HCT116 (cell line): ENCODE measurements at regions not wholly inside any gene's neighbourhood (a gene's known extent, or its start where the extent isn't known, plus 50 kb on each side); places are given as distances from the start of the nearest gene placed in this dataset.

Source experiments
- ATAC-seq: fragments of 200-7000 bp; cut with Tn5 transposase; 2 replicates; pipeline ENCODE4 v1.9.1; 2020; ENCODE audit warnings: mild to moderate bottlenecking, moderate library complexity
- BruUV-seq: library from RNA; stranded (reverse); fragments of 400-500 nt; replicated peaks from 2 replicates; lab custom pipeline; 2021; lab: Mats Ljungman, UMichigan
- CTCF ChIA-PET: fragments of 300-600 bp; sonication (Branson Sonifier 250); formaldehyde crosslinking; loops from one replicate; lab custom pipeline; 2021; ENCODE audit warnings: antibody characterized with exemption; lab: Charles Lee
- POLR2A ChIA-PET: fragments of 300-600, 350-600 bp; sonication (Branson Sonifier 250); formaldehyde crosslinking; loops from one replicate; lab custom pipeline; 2021; ENCODE audit warnings: antibody characterized with exemption; lab: Charles Lee
- RAD21 ChIA-PET, 2 experiments: fragments of 300-600 bp; sonication (Branson Sonifier 250); formaldehyde crosslinking; loops; one replicate each; lab custom pipeline; 2023; ENCODE audit warnings: low total read pairs in 2 of 2; ENCODE audit not compliant: uncharacterized antibody in 2 of 2, unreplicated experiment in 2 of 2, low non-redundant PET in 1 of 2; lab: Charles Lee
- DNase-seq: peaks from one replicate; pipeline ENCODE4 v3.0.0-alpha.2; 2010; ENCODE audit warnings: low read depth, low spot score
- H2AFZ ChIP-seq: fragments of 200-600 bp; shearing (Covaris generic), sonication (generic); 2 replicates; pipeline ENCODE4 v1.6.1; 2017; ENCODE audit warnings: low read depth, mixed run types, mixed read lengths, antibody characterized with exemption, low read length; ENCODE audit not compliant: poor library complexity, severe bottlenecking
- H3K27ac ChIP-seq: 2 replicates; pipeline ENCODE4 v1.5.1; 2012; ENCODE audit warnings: low read depth, low read length
- H3K27me3 ChIP-seq: fragments of 200-600 bp; sonication (generic); 2 replicates; pipeline ENCODE4 v1.6.1; 2016; ENCODE audit warnings: mixed run types, low read length, mixed read lengths; ENCODE audit not compliant: insufficient read depth
- H3K36me3 ChIP-seq, 2 experiments: fragments of 200-500 bp in 1 of 2; fragments of 200-600 bp in 1 of 2; sonication (Bioruptor generic) in 1 of 2; sonication (generic) in 1 of 2; 2 replicates each; pipeline versions ENCODE4 v1.5.1 to v1.6.1; 2014 to 2016; ENCODE audit warnings: low read length in 2 of 2, inconsistent platforms in 1 of 2, mixed read lengths in 1 of 2, mixed run types in 1 of 2; ENCODE audit not compliant: insufficient read depth in 2 of 2, control insufficient read depth in 1 of 2
- H3K4me1 ChIP-seq, 2 experiments: fragments of 200-600 bp in 1 of 2; sonication (generic) in 1 of 2; 2 replicates each; pipeline versions ENCODE4 v1.5.1 to v1.6.1; 2012 to 2017; ENCODE audit warnings: low read length in 2 of 2, inconsistent platforms in 1 of 2, mild to moderate bottlenecking in 1 of 2, mixed read lengths in 1 of 2, mixed run types in 1 of 2, moderate library complexity in 1 of 2; ENCODE audit not compliant: insufficient read depth in 2 of 2, control insufficient read depth in 1 of 2
- H3K4me2 ChIP-seq: fragments of 200-600 bp; sonication (generic); 2 replicates; pipeline ENCODE4 v1.6.1; 2017; ENCODE audit warnings: mixed run types, low read length, mixed read lengths
- H3K4me3 ChIP-seq, 2 experiments: fragments of 200-600 bp in 1 of 2; sonication (generic) in 1 of 2; replicated peaks in 1 of 2; 2 replicates each; pipeline ENCODE4 v1.5.1; 2011 to 2016; ENCODE audit warnings: low read length in 2 of 2, control low read depth in 1 of 2, low read depth in 1 of 2, mild to moderate bottlenecking in 1 of 2, mixed read lengths in 1 of 2, mixed run types in 1 of 2
- H3K79me2 ChIP-seq: fragments of 200-600 bp; sonication (generic); 2 replicates; pipeline ENCODE4 v1.6.1; 2017; ENCODE audit warnings: mild to moderate bottlenecking, mixed run types, low read length, moderate library complexity, mixed read lengths; ENCODE audit not compliant: insufficient read depth
- H3K9ac ChIP-seq: fragments of 200-600 bp; sonication (generic); 2 replicates; pipeline ENCODE4 v1.6.1; 2016; ENCODE audit warnings: low read length, mixed read lengths
- H3K9me2 ChIP-seq: fragments of 200-600 bp; sonication (generic), shearing (Covaris generic); 2 replicates; pipeline ENCODE4 v1.6.1; 2017; ENCODE audit warnings: mixed run types, mild to moderate bottlenecking, moderate library complexity; ENCODE audit not compliant: insufficient read depth
- H3K9me3 ChIP-seq, 2 experiments: fragments of 200-500 bp in 1 of 2; fragments of 200-600 bp in 1 of 2; sonication (Bioruptor generic) in 1 of 2; sonication (generic) in 1 of 2; 2 replicates each; pipeline ENCODE4 v1.6.1; 2014 to 2017; ENCODE audit warnings: low read length in 2 of 2, mixed read lengths in 2 of 2, inconsistent platforms in 1 of 2, low read depth in 1 of 2, mild to moderate bottlenecking in 1 of 2, mixed run types in 1 of 2, moderate library complexity in 1 of 2; ENCODE audit not compliant: control insufficient read depth in 1 of 2, insufficient read depth in 1 of 2
- H4K20me1 ChIP-seq: fragments of 200-600 bp; sonication (generic), shearing (Covaris generic); 2 replicates; pipeline ENCODE4 v1.6.1; 2017; ENCODE audit warnings: mixed run types, mild to moderate bottlenecking, moderate library complexity; ENCODE audit not compliant: insufficient read depth
- CEBPB ChIP-seq: IDR thresholded peaks from 2 replicates; pipeline ENCODE4 v1.6.1; 2012; ENCODE audit warnings: low read depth
- EGR1 ChIP-seq: IDR thresholded peaks from 2 replicates; pipeline ENCODE4 v1.6.1; 2012; ENCODE audit warnings: low read depth
- EZH2 ChIP-seq: fragments of 200-600 bp; sonication (generic); IDR thresholded peaks from 2 replicates; pipeline ENCODE4 v1.6.1; 2017; ENCODE audit warnings: antibody characterized with exemption, mixed run types
- EZH2phosphoT487 ChIP-seq: fragments of 200-600 bp; IDR thresholded peaks from 2 replicates; pipeline ENCODE4 v1.6.1; 2018; ENCODE audit warnings: antibody characterized with exemption, borderline replicate concordance
- FOSL1 ChIP-seq: IDR thresholded peaks from 2 replicates; pipeline ENCODE4 v1.6.1; 2012; ENCODE audit warnings: low read depth
- JUND ChIP-seq: IDR thresholded peaks from 2 replicates; pipeline ENCODE4 v1.6.1; 2012
- POLR2AphosphoS5 ChIP-seq: IDR thresholded peaks from 2 replicates; pipeline ENCODE4 v1.6.1; 2011; ENCODE audit warnings: mild to moderate bottlenecking, low read depth, low read length, moderate library complexity
- RAD21 ChIP-seq: IDR thresholded peaks from 2 replicates; pipeline ENCODE4 v1.6.1; 2012; ENCODE audit warnings: low read depth, mild to moderate bottlenecking
- SIN3A ChIP-seq: IDR thresholded peaks from 2 replicates; pipeline ENCODE4 v1.6.1; 2012; ENCODE audit warnings: low read depth
- SP1 ChIP-seq: IDR thresholded peaks from 2 replicates; pipeline ENCODE4 v1.6.1; 2012; ENCODE audit warnings: low read depth
- SRF ChIP-seq: IDR thresholded peaks from 2 replicates; pipeline ENCODE4 v1.6.1; 2012; ENCODE audit warnings: low read depth
- TCF7L2 ChIP-seq: IDR thresholded peaks from 2 replicates; pipeline ENCODE4 v1.7.0; 2011; ENCODE audit warnings: borderline replicate concordance, inconsistent platforms; ENCODE audit not compliant: insufficient read depth, insufficient read length; ENCODE audit errors: extremely low read depth
- intact Hi-C: fragments of 100-400 bp; cut with micrococcal nuclease; formaldehyde crosslinking; loops from 2 replicates; pipeline ENCODE4 v1.10.0; 2022
- TF ChIP-seq, protein P1 (sequence below), 3 experiments: fragments of 200-600 bp in 1 of 3; sonication (generic) in 1 of 3; IDR thresholded peaks in 2 of 3; conservative IDR thresholded peaks in 1 of 3; 2 replicates each; pipeline ENCODE4 v1.5.1; 2012 to 2017; ENCODE audit warnings: low read depth in 2 of 3, low read length in 2 of 3, antibody characterized with exemption in 1 of 3, borderline replicate concordance in 1 of 3, control low read depth in 1 of 3, mild to moderate bottlenecking in 1 of 3, mixed read lengths in 1 of 3, mixed run types in 1 of 3, moderate library complexity in 1 of 3; ENCODE audit not compliant: insufficient read depth in 1 of 3
- TF ChIP-seq, protein P2 (sequence below): IDR thresholded peaks from 2 replicates; pipeline ENCODE4 v1.6.1; 2012; ENCODE audit warnings: low read depth
- TF ChIP-seq, protein P3 (sequence below): IDR thresholded peaks from 2 replicates; pipeline ENCODE4 v1.6.1; 2012
- TF ChIP-seq, protein P4 (sequence below): IDR thresholded peaks from 2 replicates; pipeline ENCODE4 v1.6.1; 2012

DNA sequence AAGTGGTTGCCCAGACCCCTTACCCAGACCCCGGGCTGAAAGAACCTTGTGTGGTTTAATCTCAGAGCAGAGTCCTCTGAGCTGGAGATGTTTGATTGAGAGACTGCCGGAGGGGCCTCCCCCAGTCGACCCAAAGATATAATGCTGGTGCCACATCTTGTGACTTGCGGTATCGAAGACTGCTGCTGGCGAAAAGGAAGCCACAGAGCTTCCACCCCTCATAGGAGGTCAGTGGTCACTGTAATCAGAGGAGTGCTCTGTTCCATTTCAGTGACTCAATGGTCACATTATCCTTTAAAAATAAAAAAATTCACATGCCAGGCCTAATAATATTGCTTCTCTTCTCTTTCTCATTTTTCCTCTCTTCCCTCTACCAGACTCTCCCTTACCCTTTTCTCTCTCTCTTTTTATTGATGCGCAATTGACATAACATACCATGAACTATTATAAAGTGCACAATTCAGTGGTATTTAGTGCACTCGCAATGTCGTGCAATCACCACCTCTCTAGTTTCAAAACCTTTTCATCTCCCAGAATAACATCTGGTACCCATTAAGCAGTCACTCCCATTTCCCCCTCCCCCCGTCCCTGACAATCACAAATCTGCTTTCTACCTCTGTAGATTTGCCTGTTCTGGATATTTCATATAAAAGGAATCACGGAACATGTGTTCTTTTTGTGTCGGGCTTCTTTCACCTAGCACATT, 52.6 kb upstream of the LYST start:
- ATAC-seq (no peak), DNase-seq (no peak)
- TF ChIP-seq RAD21 (no peak), TCF7L2 (no peak), SP1 (no peak), FOSL1 (no peak), POLR2AphosphoS5 (no peak), EZH2 (no peak), SRF (no peak), CEBPB (no peak), JUND (no peak), EGR1 (no peak), SIN3A (no peak), EZH2phosphoT487 (no peak)
- TF ChIP-seq, protein P1, sequence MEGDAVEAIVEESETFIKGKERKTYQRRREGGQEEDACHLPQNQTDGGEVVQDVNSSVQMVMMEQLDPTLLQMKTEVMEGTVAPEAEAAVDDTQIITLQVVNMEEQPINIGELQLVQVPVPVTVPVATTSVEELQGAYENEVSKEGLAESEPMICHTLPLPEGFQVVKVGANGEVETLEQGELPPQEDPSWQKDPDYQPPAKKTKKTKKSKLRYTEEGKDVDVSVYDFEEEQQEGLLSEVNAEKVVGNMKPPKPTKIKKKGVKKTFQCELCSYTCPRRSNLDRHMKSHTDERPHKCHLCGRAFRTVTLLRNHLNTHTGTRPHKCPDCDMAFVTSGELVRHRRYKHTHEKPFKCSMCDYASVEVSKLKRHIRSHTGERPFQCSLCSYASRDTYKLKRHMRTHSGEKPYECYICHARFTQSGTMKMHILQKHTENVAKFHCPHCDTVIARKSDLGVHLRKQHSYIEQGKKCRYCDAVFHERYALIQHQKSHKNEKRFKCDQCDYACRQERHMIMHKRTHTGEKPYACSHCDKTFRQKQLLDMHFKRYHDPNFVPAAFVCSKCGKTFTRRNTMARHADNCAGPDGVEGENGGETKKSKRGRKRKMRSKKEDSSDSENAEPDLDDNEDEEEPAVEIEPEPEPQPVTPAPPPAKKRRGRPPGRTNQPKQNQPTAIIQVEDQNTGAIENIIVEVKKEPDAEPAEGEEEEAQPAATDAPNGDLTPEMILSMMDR (IDR thresholded peaks at IDR 0.05 in 2 of 3, conservative IDR thresholded peaks at IDR 0.05 in 1 of 3; ENCODE audit: borderline replicate concordance in 1 of 3, insufficient read depth in 1 of 3, low read depth in 2 of 3, low read length in 2 of 3), result no peak
- TF ChIP-seq, protein P2, sequence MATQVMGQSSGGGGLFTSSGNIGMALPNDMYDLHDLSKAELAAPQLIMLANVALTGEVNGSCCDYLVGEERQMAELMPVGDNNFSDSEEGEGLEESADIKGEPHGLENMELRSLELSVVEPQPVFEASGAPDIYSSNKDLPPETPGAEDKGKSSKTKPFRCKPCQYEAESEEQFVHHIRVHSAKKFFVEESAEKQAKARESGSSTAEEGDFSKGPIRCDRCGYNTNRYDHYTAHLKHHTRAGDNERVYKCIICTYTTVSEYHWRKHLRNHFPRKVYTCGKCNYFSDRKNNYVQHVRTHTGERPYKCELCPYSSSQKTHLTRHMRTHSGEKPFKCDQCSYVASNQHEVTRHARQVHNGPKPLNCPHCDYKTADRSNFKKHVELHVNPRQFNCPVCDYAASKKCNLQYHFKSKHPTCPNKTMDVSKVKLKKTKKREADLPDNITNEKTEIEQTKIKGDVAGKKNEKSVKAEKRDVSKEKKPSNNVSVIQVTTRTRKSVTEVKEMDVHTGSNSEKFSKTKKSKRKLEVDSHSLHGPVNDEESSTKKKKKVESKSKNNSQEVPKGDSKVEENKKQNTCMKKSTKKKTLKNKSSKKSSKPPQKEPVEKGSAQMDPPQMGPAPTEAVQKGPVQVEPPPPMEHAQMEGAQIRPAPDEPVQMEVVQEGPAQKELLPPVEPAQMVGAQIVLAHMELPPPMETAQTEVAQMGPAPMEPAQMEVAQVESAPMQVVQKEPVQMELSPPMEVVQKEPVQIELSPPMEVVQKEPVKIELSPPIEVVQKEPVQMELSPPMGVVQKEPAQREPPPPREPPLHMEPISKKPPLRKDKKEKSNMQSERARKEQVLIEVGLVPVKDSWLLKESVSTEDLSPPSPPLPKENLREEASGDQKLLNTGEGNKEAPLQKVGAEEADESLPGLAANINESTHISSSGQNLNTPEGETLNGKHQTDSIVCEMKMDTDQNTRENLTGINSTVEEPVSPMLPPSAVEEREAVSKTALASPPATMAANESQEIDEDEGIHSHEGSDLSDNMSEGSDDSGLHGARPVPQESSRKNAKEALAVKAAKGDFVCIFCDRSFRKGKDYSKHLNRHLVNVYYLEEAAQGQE, result no peak
- TF ChIP-seq, protein P3, sequence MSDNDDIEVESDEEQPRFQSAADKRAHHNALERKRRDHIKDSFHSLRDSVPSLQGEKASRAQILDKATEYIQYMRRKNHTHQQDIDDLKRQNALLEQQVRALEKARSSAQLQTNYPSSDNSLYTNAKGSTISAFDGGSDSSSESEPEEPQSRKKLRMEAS, result no peak
- TF ChIP-seq, protein P4, sequence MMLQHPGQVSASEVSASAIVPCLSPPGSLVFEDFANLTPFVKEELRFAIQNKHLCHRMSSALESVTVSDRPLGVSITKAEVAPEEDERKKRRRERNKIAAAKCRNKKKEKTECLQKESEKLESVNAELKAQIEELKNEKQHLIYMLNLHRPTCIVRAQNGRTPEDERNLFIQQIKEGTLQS, result no peak
- Histone ChIP-seq H3K27me3 (no peaks in the 10 kb centered on the region), H3K9me2 (no peaks in the 10 kb centered on the region), H3K27ac (no peak overlapping the region), H3K79me2 (no peaks in the 10 kb centered on the region), H3K9ac (no peak overlapping the region), H3K36me3 (no peaks in the 10 kb centered on the region), H2AFZ (no peak overlapping the region), H3K4me2 (no peak overlapping the region), H3K4me3 (no peak overlapping the region), H4K20me1 (no peaks in the 10 kb centered on the region), H3K9me3 (no peaks in the 10 kb centered on the region), H3K4me1 (peaks cover 15 to 48% of the 10 kb centered on the region in 2 experiments)
- RAD21 ChIA-PET, result no interaction called here
- POLR2A ChIA-PET, result no interaction called here
- BruUV-seq, result no TSS peak
- intact Hi-C loops, result no loop called here
- CTCF ChIA-PET, result no interaction called here
